DMS53 (cell line): ENCODE measurements at regions not wholly inside any gene's neighbourhood (a gene's known extent, or its start where the extent isn't known, plus 50 kb on each side); places are given as distances from the start of the nearest gene placed in this dataset.

Source experiments
- DNase-seq: peaks from one replicate; lab custom pipeline; 2025; lab: John Stamatoyannopoulos, UW

DNA sequence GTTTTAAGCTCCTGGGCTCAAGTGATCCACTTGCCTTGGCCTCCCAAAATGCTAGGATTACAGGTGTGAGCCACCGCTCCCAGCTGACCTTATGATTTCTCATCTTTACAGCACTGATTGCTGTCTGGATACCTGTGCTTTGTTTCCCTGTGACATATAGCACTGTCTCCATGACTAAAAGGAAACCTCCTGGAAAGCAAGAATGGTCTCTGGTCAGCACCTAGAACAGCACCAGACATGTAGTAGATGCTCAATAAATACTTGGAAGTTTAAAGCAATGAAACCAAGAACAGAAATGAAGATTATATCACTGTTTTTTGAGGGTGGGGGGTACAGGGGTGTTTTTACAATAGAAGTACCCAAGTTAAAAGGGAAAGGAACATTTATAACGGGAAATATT is 156.8 kb upstream of the ADAMTS9 start:
- no peak for DNase-seq

DNA sequence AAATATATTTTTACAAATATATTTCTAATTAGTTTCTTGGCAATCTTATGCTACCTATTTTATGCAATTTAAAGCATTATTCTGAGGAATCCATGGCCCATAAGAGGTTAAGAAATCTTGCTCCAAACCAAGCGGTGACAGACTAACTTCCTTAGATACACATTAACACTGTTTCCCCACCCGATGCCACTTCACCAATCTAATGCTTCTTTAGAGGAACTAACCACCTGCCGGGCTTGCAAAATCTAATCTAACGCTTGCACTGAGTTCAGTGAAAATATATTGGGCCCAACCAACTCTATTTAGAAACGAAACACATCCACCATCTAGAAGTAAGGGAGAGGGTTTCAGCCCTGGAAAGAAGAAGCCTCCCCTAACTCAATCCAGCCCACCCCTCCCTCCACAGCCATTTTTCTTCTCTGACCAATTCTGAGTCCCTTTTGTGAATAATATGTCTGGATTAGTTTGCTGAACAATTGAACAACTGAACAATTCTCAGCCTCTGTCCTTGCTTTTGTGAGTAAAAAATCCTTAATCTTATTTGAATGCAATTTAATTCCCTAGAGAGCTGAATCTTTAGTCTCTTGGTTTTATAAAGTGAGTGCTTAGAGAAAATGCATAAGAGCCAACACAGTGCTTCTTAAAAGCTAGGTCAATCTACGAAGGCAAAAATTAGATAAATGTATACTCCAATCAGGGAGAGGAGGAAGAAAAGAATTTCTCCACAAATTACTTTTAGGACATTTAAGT is 150.4 kb upstream of the ADAMTS9 start:
- no peak for DNase-seq

DNA sequence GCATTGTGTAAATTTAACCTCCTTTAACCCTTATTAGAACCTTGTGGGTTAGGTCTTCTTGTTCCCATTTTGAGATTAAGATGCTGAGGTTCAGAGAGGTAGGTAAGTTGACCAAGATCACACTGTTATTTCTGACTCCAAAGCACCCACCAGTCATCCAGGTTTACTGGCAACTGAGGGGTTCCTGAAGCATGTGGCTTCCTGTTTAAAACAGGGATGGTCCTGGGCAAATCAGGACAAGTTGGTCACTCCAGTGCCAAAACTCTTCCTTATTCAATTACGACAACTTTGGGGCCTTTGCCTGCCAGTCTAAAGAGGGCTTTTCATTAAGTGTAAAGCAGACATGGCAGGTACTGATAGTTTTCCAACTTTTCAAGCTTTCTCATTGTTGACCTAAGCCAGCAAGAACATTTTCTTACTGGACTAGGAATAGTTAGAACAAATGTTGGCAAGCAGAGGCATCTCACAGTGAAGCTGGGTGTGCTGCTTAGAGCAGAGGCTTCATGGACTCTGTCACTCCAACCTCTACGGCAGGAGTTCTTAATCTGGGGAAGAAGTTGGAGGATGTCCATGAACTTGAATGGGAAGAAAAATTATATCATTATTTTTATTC is 149.4 kb upstream of the ADAMTS9 start:
- no peak for DNase-seq

DNA sequence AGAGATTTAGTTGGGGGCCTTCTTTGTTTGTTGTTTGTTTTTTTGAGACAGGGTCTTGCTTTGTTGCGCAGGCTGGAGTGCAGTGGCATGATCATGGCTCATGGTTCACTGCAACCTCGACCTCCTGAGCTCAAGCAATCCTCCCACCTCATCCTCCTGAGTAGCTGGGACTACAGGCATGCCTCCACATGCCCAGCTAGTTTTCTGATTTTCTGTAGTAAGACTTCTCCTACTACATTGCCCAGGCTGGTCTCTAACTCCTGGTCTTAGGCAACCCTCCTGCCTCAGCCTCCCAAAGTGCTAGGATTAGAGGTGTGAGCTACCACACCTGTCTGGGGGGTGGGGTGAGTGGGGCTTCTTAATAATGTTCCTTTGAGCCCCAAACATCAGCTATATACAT is 148.3 kb upstream of the ADAMTS9 start:
- no peak for DNase-seq

DNA sequence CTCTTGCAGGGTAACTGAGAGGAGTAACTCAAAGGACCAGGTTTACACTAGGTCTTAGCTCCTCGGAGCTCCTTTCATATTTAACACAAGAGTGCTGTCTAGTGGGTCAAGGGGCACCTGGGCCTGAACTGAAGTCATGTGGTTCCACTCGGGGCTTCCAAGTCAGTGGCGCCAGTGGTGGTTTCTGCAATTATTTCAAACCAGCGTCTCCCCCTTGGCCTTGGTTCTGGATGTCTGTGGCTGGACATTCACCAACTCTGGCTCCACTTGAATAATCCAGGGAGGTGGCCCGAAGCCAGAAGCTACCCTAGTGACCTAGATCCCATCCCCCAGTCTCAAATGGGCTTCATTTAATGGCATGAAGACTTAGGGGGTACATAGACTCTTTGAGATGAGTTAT is 144.3 kb upstream of the ADAMTS9 start:
- no peak for DNase-seq

DNA sequence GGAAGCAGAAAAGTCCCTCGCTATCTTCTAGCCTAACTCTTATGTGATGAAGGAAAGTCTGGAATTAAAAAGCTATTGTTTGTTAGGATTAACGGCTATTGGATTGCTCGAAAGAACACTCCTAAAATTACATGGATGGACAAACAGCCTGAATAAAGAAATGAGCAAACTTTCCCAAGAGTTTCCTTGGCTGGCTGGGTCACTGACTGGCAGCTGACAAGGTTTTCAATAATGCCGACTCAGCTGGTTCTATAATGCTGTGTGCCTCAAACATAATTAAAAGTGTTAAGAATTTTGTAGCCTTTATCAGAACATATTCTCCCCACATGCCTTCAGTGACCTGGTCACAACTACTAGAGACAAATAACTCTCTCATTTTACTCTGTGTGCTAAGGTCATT is 142.9 kb upstream of the ADAMTS9 start:
- DNase-seq = no peak

DNA sequence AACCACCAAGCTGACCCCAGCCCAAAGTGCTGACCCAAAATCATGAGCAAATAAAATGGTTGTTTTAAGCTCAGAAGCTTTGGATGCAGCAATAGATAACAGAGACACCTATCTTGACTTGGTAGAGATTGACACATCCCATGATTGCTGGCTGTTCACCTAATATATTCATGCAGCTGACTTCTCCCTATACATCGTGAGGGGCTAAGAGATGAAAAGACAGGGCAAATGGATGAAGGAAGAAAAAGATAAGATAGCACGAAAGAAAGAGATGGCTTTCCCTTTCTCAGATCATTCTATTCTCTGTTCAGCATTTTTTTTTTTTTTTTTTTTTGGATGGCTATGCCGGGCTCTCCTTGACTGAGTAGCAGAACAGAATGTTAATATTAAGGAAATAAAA is 141.5 kb upstream of the ADAMTS9 start:
- DNase-seq = no peak

DNA sequence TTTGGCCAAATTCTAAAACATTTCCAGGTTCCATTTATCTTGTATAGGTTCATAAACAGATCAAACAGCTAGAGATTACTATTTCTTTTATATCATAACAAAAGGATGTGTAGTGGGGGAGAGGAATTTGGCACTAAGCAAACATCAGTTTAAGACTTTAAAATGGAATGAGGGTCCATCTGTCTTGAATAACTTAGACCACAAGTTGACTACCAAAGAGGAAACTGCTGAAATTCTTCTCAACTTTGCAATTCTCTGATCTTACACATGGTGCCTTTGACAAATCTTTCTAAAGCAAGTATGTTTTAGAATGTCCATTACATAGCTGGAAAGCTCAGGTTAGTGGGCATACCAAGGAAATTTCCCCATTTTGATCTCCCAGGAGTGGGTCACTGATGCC is 140.5 kb upstream of the ADAMTS9 start:
- no peak for DNase-seq

DNA sequence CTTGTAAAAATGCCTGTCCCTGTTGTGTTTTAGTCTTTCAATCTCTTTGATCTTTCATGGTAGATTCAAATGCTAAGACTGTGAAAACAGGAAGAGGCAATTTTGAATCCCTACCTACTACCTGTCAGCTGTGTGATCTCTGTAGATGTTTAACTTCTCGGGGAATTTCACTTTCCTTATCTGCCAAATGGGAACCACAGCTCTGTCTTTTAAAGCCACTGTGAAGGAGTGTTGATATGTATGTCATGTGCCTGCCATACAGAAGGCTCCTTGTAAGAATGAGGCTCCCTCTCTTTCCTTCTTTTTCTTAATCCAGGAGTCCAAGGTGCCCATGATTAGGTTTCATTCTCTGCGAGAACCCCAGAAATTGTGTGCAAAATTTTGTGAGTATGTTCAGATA is 139.6 kb upstream of the ADAMTS9 start:
- DNase-seq = peak; percentile 3

DNA sequence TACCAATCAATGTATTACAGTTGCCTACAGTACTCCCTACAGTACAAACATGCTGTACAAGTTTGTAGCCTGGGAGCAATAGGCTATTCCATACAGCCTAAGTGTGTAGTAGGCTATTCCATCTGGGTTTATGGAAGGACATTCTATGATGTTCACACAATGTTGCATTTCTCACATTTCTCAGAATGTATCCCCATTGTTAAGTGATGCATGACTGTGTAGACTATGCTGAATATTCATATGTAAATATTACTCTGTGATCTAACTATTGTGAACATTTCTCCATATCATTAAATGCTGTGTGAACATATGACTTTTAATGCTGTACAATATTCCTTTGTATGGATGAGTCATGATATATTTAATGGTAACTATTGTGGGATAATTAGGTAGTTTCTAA is 139.2 kb upstream of the ADAMTS9 start:
- DNase-seq = peak; percentile 11

DNA sequence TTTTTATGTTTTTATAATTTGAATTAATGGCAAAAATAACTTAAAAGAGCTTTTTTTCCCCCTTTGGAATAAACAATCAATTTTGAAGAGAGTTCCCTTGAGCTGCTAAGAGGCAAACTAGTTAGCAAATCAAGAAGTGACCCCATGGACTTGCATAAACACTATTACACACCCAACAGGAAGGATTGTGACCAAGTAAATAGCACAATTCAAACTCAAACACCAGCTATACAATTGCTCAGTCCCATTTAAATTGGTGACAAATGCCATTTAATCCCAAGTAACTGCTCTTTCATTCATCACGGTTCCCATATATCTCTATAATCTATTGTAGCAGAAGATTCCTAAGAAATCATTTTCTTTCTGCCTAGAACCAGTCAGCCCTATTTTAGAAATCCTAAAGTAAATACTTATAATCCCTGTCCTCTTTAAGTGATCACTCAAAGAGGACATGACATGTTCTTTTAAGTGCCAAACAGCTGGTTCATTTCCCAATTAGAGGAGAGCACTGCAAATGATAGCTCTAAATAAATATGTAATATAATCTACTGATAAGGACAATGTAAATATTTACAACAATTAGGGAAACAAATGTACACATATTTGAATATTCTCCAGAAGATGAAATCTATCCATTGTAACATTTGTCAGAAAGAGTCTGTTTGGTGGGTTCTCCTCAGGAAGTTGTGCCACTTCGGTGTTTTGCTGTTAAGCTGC is 137.8 kb upstream of the ADAMTS9 start:
- peak; percentile 78 for DNase-seq

DNA sequence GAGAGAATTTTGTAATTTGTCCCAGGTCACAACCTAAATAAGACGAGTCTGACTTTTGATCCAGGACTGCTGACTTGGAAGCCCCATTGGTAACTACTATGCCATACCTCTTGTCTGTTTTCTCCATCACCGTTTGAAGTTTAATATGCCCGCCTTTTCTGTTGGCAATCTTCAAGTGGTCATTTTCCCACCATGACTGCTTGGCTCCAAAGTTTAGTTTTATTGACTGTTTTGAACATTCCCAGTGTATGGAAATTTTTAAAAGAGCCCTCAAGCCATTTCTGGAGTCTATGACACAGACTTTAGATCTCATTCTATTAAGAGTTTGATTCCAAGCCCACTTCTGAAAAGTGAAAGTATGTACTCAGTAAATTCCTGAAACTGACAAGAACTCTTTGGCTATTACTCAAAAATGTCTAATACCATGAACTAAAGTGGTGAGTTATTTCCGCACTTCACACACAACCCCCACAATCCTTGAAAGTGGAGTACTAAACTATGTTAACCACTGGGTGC is 136.7 kb upstream of the ADAMTS9 start:
- no peak for DNase-seq

DNA sequence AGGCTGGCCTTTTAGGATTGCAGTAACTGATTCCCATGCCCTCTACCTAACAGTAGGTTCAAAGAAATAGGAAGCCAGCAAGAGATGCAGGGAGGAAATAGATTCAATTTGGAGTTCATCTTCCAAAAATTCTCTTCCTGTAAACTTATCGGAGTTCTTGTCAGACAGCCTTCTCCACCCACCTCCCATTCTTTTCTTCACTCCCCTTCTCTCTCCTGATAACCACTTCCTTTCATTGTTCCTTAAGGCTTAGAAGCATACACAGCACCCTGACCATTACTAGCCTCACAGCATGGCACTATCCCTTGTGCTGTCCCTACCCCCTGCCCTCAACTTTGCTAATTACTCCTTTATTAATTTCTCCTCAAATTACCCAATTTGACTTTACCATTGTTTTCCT is 130.4 kb upstream of the ADAMTS9 start:
- no peak for DNase-seq

DNA sequence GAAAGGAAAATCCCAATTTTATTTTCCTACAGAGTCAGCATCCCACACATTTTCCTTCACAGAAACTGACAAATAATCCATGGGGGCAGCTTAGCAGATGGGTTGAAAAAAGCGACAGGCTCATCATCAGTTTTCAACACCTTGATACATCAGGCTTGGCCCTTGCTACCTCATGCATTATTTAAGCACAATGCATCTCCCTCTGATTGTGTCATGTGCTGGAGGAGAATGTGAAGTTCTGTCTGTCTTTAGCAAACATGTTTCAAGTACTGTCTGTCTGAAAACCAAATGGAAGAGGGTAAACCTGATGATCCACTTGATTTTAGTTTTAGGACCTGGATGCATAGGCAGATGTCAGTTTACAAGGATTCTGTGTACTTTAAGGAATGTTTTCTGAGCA is 128.6 kb upstream of the ADAMTS9 start:
- peak; percentile 1 for DNase-seq

DNA sequence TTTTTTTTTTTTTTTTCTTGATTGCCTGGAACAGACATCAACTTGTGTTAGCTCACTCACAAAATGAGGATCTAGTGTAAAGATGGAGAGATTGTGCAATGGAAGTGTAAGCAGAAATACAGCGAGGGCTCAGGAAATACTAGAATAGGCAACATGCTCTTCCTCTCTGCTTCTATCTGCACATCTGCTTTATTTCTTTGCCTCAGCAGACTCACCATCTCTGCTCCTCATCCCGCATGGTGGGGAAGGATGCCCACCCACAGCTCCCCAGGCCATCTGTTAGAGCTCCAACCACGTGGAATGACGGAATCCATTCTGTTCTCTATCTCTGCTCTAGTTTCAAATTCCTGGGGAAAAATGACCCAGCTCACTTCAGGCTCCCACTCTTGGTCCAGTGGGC is 128.0 kb upstream of the ADAMTS9 start:
- DNase-seq = no peak

DNA sequence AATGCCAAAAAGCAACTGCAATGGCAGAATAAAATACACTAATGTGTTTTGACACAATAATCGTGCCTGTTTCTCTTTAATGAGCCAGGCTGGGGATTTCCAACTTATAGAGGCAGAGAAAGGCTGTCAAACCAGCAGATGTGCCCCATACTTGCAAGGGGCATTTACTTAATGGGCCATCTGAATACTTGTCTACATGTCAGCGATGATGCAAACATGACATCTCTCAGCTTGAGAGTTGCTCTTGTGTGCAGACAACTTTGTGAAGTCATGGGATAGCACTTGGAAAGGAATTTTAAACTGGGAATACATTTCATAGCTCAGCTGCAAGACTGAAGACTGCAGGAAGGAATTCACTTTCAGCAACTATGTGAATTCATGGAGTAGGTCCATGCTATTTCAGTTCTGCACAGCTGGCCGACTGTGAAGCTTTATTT is 127.4 kb upstream of the ADAMTS9 start:
- no peak for DNase-seq

DNA sequence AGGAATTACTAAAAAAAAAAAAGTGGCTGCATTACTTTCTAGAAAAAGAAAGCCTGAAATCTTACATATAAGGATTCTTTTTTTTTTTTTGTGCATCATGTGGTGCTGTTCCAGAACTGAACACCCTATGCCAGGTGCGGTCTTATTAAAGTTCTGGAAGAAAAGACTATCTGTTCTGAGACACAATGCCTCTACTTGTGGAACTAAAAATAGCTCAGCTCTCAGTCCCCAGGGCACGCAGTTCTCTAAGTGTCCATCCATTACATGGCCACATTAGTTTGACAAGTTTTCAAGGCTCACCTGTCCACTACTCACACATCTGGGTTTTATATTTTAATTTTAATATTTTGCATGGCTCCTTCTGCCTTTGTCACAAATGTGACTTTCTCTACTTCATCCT is 126.6 kb upstream of the ADAMTS9 start:
- DNase-seq = no peak

DNA sequence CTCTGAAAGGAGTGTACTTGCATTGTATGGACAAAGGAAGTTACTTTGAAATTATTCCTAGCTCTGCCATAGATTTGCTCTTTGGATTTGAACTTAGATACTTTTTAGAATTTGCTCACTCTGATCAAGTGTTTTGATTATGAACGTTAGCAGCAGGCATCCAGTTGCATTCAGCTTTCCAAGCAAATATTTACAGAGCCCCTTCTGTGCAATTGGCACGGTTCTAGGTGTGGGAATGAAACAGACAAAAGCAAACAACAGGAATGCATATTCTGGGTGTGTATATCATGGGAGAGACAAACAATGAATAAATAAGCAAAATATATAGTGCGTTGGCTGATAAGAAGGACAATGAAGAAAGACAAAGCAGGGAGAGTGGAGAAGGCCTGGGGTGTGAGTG is 125.5 kb upstream of the ADAMTS9 start:
- no peak for DNase-seq

DNA sequence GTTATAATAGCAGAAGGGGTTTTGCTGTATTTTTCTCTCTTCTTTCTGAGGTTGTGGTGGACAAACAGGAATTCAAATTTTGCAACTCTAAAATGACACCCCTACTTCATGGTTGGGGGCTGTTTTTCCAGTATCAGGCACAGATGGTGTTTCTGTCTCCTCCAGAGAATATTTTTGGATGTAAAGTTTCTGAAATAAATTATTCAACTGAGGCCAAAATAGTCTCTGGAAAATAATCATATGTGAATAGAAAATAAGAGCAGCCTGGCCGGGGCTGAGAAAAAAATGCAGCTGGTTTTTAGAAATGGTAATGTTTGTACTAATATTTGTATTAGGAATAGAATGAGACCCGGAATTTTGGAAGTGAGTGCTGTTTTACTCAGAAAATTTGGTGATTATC is 121.3 kb upstream of the ADAMTS9 start:
- DNase-seq = no peak

DNA sequence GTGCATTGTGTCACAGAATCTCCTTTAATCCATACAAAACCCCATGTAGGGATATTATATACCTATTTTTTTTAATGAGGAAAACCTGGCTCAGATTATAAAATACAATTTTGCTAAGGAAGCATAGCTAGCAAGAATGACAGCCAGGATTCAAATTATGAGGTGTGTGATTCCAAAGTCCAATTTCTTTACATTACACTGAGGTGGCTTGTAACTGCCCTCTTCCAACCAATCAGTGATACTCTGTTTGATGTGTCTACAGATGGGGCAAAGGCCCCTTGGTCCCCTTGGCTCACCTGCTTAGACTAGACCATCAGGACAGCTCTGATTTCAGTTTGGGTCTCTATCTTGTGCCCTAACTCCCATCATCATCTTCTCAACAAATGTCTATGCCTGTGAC is 120.3 kb upstream of the ADAMTS9 start:
- DNase-seq = no peak

DNA sequence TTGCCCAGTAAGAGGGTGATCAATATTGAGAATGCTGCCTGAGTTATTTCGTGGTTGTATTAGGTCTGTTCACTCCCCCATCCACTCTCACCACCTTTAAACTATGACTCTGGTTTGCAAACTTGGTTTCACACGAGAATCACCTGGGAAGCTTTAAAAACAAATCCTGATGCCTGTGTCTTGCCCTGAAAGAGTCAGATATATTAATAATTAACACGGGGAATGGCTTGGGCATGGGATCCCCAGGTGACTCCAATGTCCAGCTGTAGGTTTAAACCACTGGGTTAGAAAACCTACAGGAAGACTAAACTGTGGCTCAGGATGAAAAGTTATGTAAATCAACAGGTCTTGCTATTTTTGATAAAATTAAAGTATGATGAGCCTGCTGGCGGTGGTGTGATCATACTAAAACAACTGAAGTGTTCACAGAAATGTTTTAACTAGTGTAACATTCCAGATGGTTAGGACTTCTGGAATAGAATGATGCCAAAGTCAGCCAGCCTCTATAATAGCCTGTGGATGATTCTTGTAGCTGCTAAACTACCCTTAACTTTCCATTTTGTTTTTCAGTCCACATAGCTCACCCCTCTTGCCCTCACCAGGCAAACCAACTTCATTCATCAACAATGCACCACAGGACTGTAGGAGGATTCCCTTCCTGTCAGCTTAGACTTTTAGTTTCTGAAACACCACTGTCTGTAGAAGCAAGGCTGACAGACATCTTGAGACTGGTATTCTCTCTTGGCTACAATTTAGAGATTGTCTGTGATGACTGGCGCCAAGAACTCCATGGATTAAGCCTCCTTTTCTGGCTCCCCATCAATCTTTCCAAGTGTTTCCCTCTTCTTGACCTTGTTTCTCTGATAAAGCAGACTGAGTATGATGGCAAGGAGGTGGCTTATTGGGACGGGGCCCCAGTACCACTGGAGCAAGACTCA is 119.1 kb upstream of the ADAMTS9 start:
- peak; percentile 27 for DNase-seq

DNA sequence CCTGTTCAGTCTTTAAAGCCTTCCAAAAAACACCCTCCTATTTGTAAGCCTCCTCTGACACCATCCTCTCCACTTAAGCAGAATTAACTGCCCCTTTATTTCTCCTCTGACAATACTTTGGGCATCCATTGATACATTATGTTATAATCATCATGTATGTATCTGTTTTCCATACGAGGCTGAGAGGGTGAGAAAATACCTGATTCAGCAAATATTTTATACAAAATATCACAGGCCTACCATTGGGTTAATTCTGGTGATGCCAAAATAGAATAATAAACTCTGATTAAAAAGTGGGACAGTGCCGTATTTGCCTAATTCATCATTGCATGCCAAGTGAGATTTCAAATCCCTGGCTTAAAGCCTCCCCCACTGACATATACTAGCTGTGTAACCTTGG is 118.2 kb upstream of the ADAMTS9 start:
- no peak for DNase-seq
